HEK293 (cell line): ENCODE measurements at regions not wholly inside any gene's neighbourhood (a gene's known extent, or its start where the extent isn't known, plus 50 kb on each side); places are given as distances from the start of the nearest gene placed in this dataset.

ENCODE experiments used
- ZNF133 ChIP-seq: fragments of 450-650 bp; formaldehyde crosslinking; IDR thresholded peaks from 2 replicates; pipeline ENCODE4 v1.5.1; 2016; ENCODE audit warnings: missing biosample characterization, missing genetic modification characterization
- ZNF138 ChIP-seq: fragments of 450-650 bp; formaldehyde crosslinking; IDR thresholded peaks from 2 replicates; pipeline ENCODE4 v1.5.1; 2016; ENCODE audit warnings: missing biosample characterization, missing genetic modification characterization, borderline replicate concordance
- ZNF174 ChIP-seq: fragments of 450-650 bp; formaldehyde crosslinking; IDR thresholded peaks from 2 replicates; pipeline ENCODE4 v1.5.0; 2017; ENCODE audit warnings: missing biosample characterization, mild to moderate bottlenecking, missing genetic modification characterization
- ZNF426 ChIP-seq: fragments of 450-650 bp; formaldehyde crosslinking; IDR thresholded peaks from 2 replicates; pipeline ENCODE4 v1.5.1; 2017; ENCODE audit warnings: missing biosample characterization, missing genetic modification characterization, mild to moderate bottlenecking, inconsistent platforms, moderate library complexity
- ZNF621 ChIP-seq: fragments of 450-650 bp; formaldehyde crosslinking; IDR thresholded peaks from 2 replicates; pipeline ENCODE4 v1.5.1; 2017; ENCODE audit warnings: missing biosample characterization, missing genetic modification characterization
- ZNF670 ChIP-seq: fragments of 450-650 bp; formaldehyde crosslinking; IDR thresholded peaks from 2 replicates; pipeline ENCODE4 v1.5.1; 2016; ENCODE audit warnings: missing biosample characterization, missing genetic modification characterization, low read depth
- ZNF791 ChIP-seq: fragments of 450-650 bp; formaldehyde crosslinking; IDR thresholded peaks from 2 replicates; pipeline ENCODE4 v1.5.1; 2016; ENCODE audit warnings: missing biosample characterization, missing genetic modification characterization
- TF ChIP-seq, protein P1 (sequence below): fragments of 450-650 bp; formaldehyde crosslinking; IDR thresholded peaks from 2 replicates; pipeline ENCODE4 v1.5.1; 2016; ENCODE audit warnings: missing biosample characterization, missing genetic modification characterization
- TF ChIP-seq, protein P2 (sequence below): fragments of 450-650 bp; formaldehyde crosslinking; IDR thresholded peaks from 2 replicates; pipeline ENCODE4 v1.5.1; 2016; ENCODE audit warnings: missing biosample characterization, missing genetic modification characterization
- TF ChIP-seq, protein P3 (sequence below): IDR thresholded peaks from 2 replicates; pipeline ENCODE4 v1.6.1; 2011; ENCODE audit warnings: mild to moderate bottlenecking, low read depth, low read length, borderline replicate concordance
- TF ChIP-seq, protein P4 (sequence below): fragments of 450-650 bp; formaldehyde crosslinking; IDR thresholded peaks from 2 replicates; pipeline ENCODE4 v1.5.1; 2016; ENCODE audit warnings: missing biosample characterization, missing genetic modification characterization
- TF ChIP-seq, protein P5 (sequence below): fragments of 450-650 bp; formaldehyde crosslinking; IDR thresholded peaks from 2 replicates; pipeline ENCODE4 v1.5.1; 2016; ENCODE audit warnings: missing biosample characterization, missing genetic modification characterization, borderline replicate concordance

DNA sequence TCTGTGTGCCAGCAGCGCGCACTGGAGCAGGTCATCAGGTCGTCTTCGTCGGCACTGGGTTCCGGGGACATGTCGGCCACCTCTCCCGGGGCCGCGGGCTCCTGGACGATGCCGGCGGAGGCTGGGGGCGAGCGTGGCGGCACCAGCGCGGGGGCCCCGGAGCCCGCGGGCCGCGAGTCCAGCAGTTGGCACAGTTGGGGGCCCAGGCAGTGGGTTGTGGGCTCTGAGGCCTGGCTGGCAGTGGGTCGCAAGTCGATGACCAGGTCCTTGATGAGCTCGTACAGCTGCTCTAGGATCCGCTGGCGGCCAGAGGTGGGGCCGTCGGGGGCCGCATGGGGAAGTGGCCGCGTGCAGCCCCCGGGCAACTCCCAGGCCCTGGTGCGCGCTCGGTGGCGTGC lies 300.5 kb downstream of the CCDC74A start:
- TF ChIP-seq, protein P1, sequence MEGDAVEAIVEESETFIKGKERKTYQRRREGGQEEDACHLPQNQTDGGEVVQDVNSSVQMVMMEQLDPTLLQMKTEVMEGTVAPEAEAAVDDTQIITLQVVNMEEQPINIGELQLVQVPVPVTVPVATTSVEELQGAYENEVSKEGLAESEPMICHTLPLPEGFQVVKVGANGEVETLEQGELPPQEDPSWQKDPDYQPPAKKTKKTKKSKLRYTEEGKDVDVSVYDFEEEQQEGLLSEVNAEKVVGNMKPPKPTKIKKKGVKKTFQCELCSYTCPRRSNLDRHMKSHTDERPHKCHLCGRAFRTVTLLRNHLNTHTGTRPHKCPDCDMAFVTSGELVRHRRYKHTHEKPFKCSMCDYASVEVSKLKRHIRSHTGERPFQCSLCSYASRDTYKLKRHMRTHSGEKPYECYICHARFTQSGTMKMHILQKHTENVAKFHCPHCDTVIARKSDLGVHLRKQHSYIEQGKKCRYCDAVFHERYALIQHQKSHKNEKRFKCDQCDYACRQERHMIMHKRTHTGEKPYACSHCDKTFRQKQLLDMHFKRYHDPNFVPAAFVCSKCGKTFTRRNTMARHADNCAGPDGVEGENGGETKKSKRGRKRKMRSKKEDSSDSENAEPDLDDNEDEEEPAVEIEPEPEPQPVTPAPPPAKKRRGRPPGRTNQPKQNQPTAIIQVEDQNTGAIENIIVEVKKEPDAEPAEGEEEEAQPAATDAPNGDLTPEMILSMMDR (tag by site-specific recombination) = no peak
- TF ChIP-seq, protein P2, sequence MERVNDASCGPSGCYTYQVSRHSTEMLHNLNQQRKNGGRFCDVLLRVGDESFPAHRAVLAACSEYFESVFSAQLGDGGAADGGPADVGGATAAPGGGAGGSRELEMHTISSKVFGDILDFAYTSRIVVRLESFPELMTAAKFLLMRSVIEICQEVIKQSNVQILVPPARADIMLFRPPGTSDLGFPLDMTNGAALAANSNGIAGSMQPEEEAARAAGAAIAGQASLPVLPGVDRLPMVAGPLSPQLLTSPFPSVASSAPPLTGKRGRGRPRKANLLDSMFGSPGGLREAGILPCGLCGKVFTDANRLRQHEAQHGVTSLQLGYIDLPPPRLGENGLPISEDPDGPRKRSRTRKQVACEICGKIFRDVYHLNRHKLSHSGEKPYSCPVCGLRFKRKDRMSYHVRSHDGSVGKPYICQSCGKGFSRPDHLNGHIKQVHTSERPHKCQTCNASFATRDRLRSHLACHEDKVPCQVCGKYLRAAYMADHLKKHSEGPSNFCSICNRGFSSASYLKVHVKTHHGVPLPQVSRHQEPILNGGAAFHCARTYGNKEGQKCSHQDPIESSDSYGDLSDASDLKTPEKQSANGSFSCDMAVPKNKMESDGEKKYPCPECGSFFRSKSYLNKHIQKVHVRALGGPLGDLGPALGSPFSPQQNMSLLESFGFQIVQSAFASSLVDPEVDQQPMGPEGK = no peak
- no peak for TF ChIP-seq ZNF133 (tag by site-specific recombination)
- TF ChIP-seq ZNF174 = no peak
- TF ChIP-seq, protein P3, sequence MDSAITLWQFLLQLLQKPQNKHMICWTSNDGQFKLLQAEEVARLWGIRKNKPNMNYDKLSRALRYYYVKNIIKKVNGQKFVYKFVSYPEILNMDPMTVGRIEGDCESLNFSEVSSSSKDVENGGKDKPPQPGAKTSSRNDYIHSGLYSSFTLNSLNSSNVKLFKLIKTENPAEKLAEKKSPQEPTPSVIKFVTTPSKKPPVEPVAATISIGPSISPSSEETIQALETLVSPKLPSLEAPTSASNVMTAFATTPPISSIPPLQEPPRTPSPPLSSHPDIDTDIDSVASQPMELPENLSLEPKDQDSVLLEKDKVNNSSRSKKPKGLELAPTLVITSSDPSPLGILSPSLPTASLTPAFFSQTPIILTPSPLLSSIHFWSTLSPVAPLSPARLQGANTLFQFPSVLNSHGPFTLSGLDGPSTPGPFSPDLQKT = no peak
- TF ChIP-seq, protein P4, sequence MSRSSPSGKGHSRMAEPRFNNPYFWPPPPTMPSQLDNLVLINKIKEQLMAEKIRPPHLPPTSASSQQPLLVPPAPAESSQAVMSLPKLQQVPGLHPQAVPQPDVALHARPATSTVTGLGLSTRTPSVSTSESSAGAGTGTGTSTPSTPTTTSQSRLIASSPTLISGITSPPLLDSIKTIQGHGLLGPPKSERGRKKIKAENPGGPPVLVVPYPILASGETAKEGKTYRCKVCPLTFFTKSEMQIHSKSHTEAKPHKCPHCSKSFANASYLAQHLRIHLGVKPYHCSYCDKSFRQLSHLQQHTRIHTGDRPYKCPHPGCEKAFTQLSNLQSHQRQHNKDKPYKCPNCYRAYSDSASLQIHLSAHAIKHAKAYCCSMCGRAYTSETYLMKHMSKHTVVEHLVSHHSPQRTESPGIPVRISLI = no peak
- no peak for TF ChIP-seq ZNF426 (tag by site-specific recombination)
- TF ChIP-seq ZNF138 = no peak
- no peak for TF ChIP-seq ZNF621 (tag by site-specific recombination)
- no peak for TF ChIP-seq ZNF791 (tag by site-specific recombination)
- TF ChIP-seq, protein P5, sequence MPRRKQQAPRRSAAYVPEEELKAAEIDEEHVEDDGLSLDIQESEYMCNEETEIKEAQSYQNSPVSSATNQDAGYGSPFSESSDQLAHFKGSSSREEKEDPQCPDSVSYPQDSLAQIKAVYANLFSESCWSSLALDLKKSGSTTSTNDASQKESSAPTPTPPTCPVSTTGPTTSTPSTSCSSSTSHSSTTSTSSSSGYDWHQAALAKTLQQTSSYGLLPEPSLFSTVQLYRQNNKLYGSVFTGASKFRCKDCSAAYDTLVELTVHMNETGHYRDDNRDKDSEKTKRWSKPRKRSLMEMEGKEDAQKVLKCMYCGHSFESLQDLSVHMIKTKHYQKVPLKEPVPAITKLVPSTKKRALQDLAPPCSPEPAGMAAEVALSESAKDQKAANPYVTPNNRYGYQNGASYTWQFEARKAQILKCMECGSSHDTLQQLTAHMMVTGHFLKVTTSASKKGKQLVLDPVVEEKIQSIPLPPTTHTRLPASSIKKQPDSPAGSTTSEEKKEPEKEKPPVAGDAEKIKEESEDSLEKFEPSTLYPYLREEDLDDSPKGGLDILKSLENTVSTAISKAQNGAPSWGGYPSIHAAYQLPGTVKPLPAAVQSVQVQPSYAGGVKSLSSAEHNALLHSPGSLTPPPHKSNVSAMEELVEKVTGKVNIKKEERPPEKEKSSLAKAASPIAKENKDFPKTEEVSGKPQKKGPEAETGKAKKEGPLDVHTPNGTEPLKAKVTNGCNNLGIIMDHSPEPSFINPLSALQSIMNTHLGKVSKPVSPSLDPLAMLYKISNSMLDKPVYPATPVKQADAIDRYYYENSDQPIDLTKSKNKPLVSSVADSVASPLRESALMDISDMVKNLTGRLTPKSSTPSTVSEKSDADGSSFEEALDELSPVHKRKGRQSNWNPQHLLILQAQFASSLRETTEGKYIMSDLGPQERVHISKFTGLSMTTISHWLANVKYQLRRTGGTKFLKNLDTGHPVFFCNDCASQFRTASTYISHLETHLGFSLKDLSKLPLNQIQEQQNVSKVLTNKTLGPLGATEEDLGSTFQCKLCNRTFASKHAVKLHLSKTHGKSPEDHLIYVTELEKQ = no peak
- no peak for TF ChIP-seq ZNF670
